ENCODE measurements at regions not wholly inside any gene's neighbourhood (a gene's known extent, or its start where the extent isn't known, plus 50 kb on each side); places are given as distances from the start of the nearest gene placed in this dataset.
"Not testable (repeated sequence)": the region's sequence is repeated elsewhere in the genome, so short reads cannot be mapped to it uniquely, and the experiment has no call there.

DNA sequence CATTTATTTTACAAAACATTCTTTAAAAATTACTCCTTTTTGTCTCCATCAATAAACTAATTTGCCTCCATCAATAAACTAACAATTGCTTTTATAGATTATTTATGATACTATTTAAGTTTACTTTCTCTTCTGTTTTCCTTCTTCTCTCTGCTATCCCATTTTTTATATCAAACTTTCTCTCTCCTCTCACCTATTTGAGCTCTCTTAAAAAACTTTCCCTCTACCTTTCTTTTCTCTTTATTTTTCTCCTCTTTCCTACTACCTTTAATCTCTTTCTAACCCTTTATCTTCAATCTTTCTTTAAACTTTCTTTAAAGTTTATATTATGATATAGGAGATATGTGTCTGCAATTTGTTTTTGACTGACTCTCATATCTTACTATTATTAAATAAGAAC is 566.4 kb downstream of the DACH1 start:
- no peak for DNase-seq

GRCh38 chr13:71291842-71292146 is 575.2 kb downstream of the DACH1 start:
- DNase-seq = no peak

GRCh38 chr13:71290963-71291841 is 575.8 kb downstream of the DACH1 start:
- peak; percentile 37 to 54 for DNase-seq

DNA sequence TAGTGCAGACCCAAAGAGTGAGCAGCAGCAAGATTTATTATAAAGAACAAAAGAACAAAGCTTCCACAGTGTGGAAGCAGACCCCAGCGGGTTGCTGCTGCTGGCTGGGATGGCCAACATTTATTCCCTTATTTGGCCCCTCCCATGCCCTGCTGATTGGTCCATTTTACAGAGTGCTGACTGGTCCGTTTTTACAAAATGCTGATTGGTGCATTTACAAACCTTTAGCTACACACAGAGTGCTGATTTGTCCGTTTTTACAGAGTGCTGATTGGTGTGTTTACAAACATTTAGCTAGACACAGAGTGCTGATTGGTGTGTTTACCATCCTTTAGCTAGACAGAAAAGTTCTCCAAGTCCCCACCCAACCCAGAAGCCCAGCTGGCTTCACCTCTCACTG is 577.0 kb downstream of the DACH1 start:
- not testable (repeated sequence) for DNase-seq

DNA sequence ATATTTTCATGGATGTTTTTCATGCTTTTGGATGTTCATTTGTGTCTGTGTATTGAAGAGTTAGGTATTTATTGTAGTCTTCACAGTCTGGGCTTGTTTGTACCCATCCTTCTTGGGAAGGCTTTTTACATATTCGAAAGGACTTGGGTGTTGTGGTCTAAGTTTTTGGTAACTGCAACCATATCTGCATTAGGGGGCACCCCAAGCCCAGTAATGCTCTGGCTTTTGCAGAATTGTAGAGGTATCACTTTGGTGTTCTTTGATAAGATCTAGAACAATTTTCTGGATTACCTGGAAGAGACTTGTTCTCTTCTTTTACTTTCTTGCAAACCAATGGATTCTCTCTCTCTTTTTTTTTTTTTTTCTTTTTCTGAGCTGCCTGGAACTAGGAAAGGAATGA is 581.3 kb downstream of the DACH1 start:
- no peak for DNase-seq

DNA sequence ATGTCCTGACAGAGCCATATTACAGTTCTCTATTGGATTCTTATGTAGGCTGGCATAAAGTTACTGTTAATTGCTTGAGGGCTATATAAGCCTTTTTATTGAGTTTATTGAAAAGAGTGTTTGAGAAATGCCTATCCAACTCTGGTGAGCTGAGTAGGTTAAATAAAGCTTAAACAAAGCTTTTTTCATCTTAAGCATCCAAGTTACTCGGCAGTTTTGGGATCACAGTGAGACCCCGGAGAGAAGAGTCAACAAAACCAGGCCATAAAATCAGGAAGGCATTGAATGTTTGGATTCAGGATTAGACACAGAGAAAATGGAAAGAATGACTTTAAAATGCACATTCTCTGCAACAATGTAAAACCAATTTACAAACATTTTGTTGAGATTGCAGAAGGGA is 588.5 kb downstream of the DACH1 start:
- no peak for DNase-seq

DNA sequence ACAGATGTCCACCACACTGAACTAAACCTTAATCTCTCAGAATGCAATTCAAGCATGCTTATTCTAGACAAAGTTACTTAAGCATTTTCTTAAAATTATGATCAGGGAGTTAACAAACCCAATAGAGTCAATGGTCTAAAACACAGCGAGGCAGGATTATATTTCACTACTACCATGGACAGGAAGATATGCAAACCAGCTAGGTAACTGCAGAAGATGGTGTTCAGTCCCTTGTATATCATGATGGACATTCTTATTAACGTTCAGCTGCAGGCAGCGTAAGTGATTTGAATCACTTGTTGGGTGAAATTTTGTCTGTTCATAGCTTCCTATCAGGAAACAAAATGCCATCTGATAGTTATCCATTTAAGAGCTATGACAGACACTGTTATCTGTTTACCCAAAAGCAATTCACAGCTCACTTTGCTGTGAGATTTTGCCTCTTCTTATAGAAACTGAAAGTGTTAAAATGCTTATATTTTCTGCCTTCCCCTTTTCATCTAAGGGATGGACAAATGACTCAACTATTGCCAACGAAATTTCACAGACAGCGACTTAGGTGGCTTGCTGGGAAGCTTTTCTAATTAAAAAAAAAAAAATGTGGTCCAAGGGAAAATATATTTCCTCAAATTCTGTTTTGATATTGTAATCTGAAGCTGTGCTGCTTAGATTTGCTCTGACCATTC is 591.9 kb downstream of the DACH1 start:
- no peak for DNase-seq

DNA sequence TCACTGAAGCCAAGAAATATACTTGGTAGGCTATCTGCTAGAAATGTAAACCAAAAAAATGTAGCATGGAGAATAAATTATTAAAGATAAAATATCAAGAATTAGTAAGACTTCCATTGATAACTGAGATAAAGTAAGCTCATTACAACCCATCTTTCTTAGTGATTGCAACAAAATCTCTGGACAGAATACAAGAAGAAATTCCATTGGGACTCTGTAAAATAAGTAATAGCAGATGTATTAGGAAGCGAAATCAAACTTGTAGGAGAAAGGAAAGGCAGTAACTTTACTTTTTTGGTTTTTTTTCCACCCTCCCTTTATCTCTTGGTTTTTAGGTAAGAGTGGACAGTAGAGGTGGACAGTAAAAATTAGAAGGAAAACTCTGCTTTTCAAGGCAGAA is 605.7 kb downstream of the DACH1 start:
- DNase-seq = no peak

DNA sequence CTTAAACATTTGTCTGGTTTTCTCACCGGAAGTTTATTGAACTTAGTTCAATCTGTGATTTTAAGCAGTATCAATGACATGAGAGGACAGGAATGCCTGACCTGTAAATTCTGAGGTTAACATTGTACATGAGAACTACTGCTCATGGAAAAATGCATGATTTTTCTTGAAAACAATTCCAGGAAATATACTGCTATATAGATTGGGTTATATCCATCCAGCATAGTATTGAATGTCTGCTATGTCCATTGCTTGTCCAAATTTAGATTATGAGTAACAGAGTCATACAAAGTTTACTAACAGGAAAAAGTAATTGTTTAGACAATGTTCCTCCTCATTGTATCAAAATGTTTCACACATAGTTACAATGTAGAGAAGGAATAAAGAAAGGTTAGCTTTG is 606.8 kb downstream of the DACH1 start:
- DNase-seq = no peak

GRCh38 chr13:71255633-71256032 is 611.4 kb downstream of the DACH1 start:
- DNase-seq = no peak

DNA sequence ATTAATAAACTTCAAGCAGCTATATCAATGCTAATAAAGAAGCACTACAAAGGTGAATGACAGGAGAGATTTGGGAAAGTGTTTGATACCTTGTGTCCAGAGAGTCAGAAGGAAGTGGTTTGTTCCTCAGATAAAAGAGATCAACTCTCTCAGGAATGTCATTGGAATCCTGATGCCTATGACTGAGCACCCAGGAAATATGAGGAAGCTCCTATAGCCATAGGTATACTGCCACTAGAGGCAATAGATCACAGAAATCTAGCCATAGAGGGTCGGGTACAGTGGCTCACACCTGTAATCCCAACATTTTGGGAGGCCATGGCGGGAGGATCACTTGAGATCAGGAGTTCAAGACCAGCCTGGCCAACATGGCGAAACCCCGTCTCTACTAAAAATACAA is 612.6 kb downstream of the DACH1 start:
- no peak for DNase-seq

GRCh38 chr13:71252184-71252704 is 614.8 kb downstream of the DACH1 start:
- DNase-seq = no peak

GRCh38 chr13:71251292-71251951 is 615.6 kb downstream of the DACH1 start:
- DNase-seq = no peak

- no peak for DNase-seq
Observed at GRCh38 chr13:71249011-71249410, 618.0 kb downstream of the DACH1 start.

GRCh38 chr13:71244161-71244560 is 622.8 kb downstream of the DACH1 start:
- no peak for DNase-seq

DNA sequence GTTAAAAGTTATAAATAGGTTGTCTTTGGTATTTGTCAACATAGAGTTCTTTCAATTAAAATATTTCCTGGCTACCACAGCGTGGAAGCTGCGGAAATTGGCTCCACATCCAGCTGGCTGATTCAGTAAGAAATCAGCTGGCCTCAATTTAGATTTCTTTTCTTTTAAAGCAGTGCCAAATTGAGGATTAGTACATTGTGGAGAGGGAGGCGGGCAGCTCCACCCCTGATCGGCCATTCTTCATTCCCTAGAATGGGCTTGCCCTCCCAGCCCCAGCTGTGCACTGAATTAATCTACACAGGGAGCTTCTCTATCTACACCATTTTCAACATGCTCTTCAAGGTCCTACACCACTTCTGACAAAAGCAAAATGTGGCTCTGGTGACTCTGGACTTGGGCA is 624.8 kb downstream of the DACH1 start:
- DNase-seq = no peak

GRCh38 chr13:71240911-71241310 is 626.1 kb downstream of the DACH1 start:
- DNase-seq = no peak

GRCh38 chr13:71237332-71237731 is 629.7 kb downstream of the DACH1 start:
- DNase-seq = no peak

DNA sequence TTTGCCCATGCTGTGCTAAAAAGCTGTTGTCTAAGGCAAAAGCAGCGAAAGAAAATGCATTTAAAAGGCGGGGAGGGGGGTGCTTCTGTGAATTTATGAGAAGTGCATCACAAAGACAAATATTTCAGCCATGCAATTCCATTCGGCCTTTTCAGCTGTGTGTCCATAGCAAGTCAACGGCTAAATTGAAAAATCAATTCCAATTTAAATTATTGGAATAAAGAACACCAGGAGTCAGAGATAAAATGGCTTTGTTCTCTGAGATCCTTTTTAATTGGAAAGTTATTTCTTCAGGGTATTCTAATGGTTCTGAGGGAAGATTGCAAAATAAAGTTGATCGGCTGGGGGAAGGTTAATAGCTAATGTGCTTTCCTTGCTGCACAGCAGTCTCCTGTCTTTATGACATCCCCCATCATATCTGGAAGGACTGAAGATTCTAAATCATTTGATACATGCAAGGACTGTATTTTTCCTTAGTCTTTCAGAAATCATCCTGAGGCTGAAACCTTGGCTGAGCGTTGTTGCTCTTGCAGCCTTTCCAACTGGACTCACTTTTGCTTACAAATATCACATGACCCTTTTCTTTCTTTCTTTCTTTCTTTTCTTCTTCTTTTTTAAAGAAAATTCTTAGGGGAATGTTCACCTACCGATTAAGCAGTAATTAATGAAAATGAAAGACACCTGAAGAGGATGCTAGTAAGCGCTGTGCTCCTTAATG is 647.1 kb downstream of the DACH1 start:
- DNase-seq = no peak

- DNase-seq = no peak
Observed at GRCh38 chr13:71218960-71219359, 648.0 kb downstream of the DACH1 start.

- DNase-seq = no peak
Observed at GRCh38 chr13:71217827-71218226, 649.2 kb downstream of the DACH1 start.

DNA sequence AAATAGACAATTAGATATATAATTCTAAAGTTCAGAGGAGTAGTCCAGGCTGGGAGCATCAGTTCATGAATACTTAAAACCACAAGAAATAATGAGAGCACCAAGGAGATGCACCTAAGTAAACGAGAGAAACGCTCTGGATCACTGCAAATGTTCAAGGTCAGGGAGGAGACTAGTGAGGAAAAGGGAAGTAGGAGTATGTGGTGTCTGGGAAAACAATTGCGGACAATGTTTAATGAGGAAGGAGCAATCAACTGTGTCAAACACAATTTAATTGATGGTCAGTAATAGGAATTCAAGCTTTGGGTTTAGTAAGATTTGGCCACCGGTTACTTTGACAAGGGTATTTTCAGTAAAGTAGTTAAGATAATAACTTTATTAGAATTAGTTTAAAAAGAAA is 652.2 kb downstream of the DACH1 start:
- DNase-seq = no peak

GRCh38 chr13:71214357-71214756 is 652.6 kb downstream of the DACH1 start:
- no peak for DNase-seq

Measured in activated CD4-positive, alpha-beta T cell treated with anti-CD3 and anti-CD28 coated beads for 4 hours (primary cell).